ENCODE measurements at regions not wholly inside any gene's neighbourhood (a gene's known extent, or its start where the extent isn't known, plus 50 kb on each side); places are given as distances from the start of the nearest gene placed in this dataset.

DNA sequence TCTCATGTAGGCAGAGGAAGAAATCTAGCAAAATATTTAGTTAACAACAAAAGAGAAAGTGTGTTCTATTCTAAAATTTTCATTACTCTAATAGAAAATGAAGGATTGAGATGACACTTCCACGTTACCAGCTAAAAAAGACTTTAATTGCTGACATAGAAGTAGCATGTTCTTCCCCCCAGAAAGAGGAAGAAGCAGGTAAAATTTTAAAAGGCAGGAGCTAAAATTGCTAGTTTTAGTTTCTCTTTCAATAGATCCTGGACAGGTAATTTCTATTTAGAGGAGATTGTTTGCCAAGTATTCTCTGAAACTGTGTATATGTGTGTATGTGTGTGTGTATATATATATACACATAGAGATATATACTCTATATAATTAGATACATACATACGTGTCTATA, 248.1 kb upstream of the FMN2 start:
- intact Hi-C loops (cut with micrococcal nuclease; ENCODE audit: unreplicated experiment) = no loop called here

DNA sequence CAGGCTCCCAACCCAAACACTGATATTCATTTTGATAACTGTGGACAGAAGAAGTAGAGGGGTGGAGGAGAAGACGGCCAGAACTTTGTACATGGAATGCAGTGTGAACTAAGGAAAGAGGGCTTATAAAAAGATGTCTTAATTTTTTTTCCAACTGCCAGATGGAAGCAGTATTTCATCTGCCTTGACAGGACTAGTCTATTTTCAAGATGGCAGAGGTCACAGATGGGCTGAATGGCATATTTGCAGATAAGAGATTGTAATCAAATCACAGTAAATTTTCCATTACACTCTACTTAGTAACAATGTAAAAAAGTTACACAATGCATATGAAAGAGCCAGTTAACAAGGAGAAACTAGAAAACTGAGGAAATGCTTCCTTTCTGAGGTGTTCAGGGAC, 246.8 kb upstream of the FMN2 start:
- H3K36me3 Mint-ChIP-seq (ENCODE audit: insufficient read depth, unreplicated experiment) = no peaks in the 10 kb centered on the region
- CTCF ChIA-PET = no interaction called here

More for the DNA sequence above, 248.1 kb upstream of the FMN2 start:
- Mint-ChIP-seq H3K9me3 (ENCODE audit: low read depth, unreplicated experiment) (no peaks in the 10 kb centered on the region), H3K36me3 (ENCODE audit: insufficient read depth, unreplicated experiment) (no peaks in the 10 kb centered on the region), H3K27ac (ENCODE audit: unreplicated experiment) (no peak overlapping the region), H3K4me1 (ENCODE audit: low read depth, unreplicated experiment) (no peaks in the 10 kb centered on the region), H3K27me3 (ENCODE audit: unreplicated experiment) (no peaks in the 10 kb centered on the region), H3K4me3 (ENCODE audit: low read depth, unreplicated experiment) (no peak overlapping the region)
- no peak for DNase-seq
- no TSS peak for BruUV-seq (replicated peaks)
- CTCF ChIA-PET = no interaction called here
- TF ChIP-seq, protein P1, sequence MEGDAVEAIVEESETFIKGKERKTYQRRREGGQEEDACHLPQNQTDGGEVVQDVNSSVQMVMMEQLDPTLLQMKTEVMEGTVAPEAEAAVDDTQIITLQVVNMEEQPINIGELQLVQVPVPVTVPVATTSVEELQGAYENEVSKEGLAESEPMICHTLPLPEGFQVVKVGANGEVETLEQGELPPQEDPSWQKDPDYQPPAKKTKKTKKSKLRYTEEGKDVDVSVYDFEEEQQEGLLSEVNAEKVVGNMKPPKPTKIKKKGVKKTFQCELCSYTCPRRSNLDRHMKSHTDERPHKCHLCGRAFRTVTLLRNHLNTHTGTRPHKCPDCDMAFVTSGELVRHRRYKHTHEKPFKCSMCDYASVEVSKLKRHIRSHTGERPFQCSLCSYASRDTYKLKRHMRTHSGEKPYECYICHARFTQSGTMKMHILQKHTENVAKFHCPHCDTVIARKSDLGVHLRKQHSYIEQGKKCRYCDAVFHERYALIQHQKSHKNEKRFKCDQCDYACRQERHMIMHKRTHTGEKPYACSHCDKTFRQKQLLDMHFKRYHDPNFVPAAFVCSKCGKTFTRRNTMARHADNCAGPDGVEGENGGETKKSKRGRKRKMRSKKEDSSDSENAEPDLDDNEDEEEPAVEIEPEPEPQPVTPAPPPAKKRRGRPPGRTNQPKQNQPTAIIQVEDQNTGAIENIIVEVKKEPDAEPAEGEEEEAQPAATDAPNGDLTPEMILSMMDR (IDR thresholded peaks at IDR 0.05; ENCODE audit: unreplicated experiment) = no peak

DNA sequence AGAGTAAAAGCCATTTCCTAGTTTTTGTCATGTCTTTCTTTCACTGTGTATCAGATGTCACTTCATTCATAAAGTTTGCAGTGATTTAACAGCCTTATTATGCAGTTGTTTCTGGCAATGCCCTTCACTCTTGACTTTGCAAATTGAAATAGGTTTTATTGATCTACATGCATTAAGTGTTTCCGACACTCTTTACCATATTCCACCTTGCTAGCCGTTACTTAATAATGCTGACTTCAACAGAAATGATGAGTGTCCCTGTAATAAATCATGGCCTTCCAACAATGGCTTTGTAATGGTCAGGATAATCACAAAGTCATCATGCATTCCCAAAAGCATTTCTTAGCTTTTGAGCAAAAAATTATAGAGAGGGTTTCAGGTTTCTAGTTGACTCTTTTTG, 236.8 kb upstream of the FMN2 start:
- TF ChIP-seq, protein P1 (IDR thresholded peaks at IDR 0.05; ENCODE audit: unreplicated experiment) = no peak
- intact Hi-C loops (cut with micrococcal nuclease; ENCODE audit: unreplicated experiment) = no loop called here
- Mint-ChIP-seq H3K4me1 (ENCODE audit: low read depth, unreplicated experiment) (peaks cover 23% of the 10 kb centered on the region), H3K36me3 (ENCODE audit: insufficient read depth, unreplicated experiment) (peaks cover 6% of the 10 kb centered on the region), H3K27me3 (ENCODE audit: unreplicated experiment) (no peaks in the 10 kb centered on the region), H3K9me3 (ENCODE audit: low read depth, unreplicated experiment) (peaks cover 12% of the 10 kb centered on the region), H3K4me3 (ENCODE audit: low read depth, unreplicated experiment) (no peak overlapping the region), H3K27ac (ENCODE audit: unreplicated experiment) (no peak overlapping the region)
- no peak for DNase-seq
- BruUV-seq (replicated peaks) = no TSS peak
- CTCF ChIA-PET = no interaction called here

More for the DNA sequence above, 246.8 kb upstream of the FMN2 start:
- Mint-ChIP-seq H3K9me3 (ENCODE audit: low read depth, unreplicated experiment) (no peaks in the 10 kb centered on the region), H3K4me1 (ENCODE audit: low read depth, unreplicated experiment) (no peaks in the 10 kb centered on the region), H3K27me3 (ENCODE audit: unreplicated experiment) (no peaks in the 10 kb centered on the region), H3K4me3 (ENCODE audit: low read depth, unreplicated experiment) (no peak overlapping the region), H3K27ac (ENCODE audit: unreplicated experiment) (no peak overlapping the region)
- intact Hi-C loops (cut with micrococcal nuclease; ENCODE audit: unreplicated experiment) = no loop called here
- TF ChIP-seq, protein P1 (IDR thresholded peaks at IDR 0.05; ENCODE audit: unreplicated experiment) = no peak
- no peak for DNase-seq
- no TSS peak for BruUV-seq (replicated peaks)

DNA sequence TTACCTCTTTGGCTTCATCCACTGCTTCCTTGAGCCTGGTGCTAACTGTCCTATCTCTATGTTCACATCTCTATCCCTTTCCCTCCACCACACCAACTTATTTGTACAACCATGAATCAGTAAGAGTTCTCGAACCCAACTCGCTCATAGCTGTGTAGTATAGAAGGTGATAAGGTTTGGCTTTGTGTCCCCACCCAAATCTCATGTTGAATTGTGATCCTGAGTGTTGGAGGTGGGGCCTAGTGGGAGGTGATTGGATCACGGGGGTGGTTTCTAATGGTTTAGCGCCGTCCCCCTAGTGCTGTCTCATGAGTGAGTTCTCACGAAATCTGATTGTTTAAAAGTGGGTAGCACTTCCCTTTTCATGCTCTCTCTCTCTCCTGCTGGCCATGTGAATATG, 235.6 kb upstream of the FMN2 start:
- Mint-ChIP-seq H3K36me3 (ENCODE audit: insufficient read depth, unreplicated experiment) (peaks cover 6% of the 10 kb centered on the region), H3K9me3 (ENCODE audit: low read depth, unreplicated experiment) (peaks cover 12% of the 10 kb centered on the region), H3K27me3 (ENCODE audit: unreplicated experiment) (no peaks in the 10 kb centered on the region), H3K27ac (ENCODE audit: unreplicated experiment) (peak overlapping the region; percentile 51), H3K4me1 (ENCODE audit: low read depth, unreplicated experiment) (peaks cover 23% of the 10 kb centered on the region), H3K4me3 (ENCODE audit: low read depth, unreplicated experiment) (no peak overlapping the region)
- TF ChIP-seq, protein P1 (IDR thresholded peaks at IDR 0.05; ENCODE audit: unreplicated experiment) = no peak
- no peak for DNase-seq
- CTCF ChIA-PET = interaction anchor here (0.6 kb wide), 1 partner anchor 37 kb away, joined by 5 read pairs; no protein-coding TSS in a partner anchor
- intact Hi-C loops (cut with micrococcal nuclease; ENCODE audit: unreplicated experiment) = no loop called here
- BruUV-seq (replicated peaks) = no TSS peak
